ENCODE measurements at regions not wholly inside any gene's neighbourhood (a gene's known extent, or its start where the extent isn't known, plus 50 kb on each side); places are given as distances from the start of the nearest gene placed in this dataset.

DNA sequence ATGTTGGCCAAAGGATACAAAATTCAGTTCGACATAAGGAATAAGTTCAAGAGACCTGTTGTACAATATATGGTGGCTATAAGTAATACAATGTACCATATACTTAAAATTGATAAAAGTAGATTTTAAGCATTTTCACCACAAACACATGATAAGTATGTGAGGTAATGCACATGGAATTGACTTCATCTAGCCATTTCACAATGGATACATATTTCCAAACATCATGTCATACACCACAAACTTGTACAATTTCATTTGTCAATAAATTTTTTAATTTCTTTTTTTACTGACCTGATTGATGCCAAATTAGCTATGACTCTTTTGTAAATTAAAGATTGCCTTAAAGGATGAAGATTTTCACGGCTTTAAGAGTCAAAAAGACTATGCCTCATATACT is 103.1 kb upstream of the VCX2 start:
- Histone ChIP-seq H3K36me3 (replicated peaks; ENCODE audit: insufficient read depth, low read depth) (no peaks in the 10 kb centered on the region), H3K27me3 (no peaks in the 10 kb centered on the region), H4K20me1 (ENCODE audit: insufficient read depth, poor library complexity, severe bottlenecking) (no peaks in the 10 kb centered on the region), H3K9me2 (replicated peaks; ENCODE audit: insufficient read depth) (no peaks in the 10 kb centered on the region), H2AFZ (no peak overlapping the region), H3K4me3 (no peak overlapping the region), H3K79me2 (no peaks in the 10 kb centered on the region), H3K27ac (no peak overlapping the region), H3K4me1 (ENCODE audit: insufficient read depth) (no peaks in the 10 kb centered on the region), H3K9me3 (ENCODE audit: low read depth) (no peaks in the 10 kb centered on the region), H3K4me2 (no peak overlapping the region)
- 54% methylated on average over 2 of the region's 2 CpGs for WGBS (ENCODE audit: low lambda C conversion rate, missing lambda C conversion rate)
- no peak for DNase-seq (ENCODE audit: low spot score)
- TF ChIP-seq, protein P1, sequence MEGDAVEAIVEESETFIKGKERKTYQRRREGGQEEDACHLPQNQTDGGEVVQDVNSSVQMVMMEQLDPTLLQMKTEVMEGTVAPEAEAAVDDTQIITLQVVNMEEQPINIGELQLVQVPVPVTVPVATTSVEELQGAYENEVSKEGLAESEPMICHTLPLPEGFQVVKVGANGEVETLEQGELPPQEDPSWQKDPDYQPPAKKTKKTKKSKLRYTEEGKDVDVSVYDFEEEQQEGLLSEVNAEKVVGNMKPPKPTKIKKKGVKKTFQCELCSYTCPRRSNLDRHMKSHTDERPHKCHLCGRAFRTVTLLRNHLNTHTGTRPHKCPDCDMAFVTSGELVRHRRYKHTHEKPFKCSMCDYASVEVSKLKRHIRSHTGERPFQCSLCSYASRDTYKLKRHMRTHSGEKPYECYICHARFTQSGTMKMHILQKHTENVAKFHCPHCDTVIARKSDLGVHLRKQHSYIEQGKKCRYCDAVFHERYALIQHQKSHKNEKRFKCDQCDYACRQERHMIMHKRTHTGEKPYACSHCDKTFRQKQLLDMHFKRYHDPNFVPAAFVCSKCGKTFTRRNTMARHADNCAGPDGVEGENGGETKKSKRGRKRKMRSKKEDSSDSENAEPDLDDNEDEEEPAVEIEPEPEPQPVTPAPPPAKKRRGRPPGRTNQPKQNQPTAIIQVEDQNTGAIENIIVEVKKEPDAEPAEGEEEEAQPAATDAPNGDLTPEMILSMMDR (IDR thresholded peaks at IDR 0.05; ENCODE audit: poor library complexity): no peak
- no peak for TF ChIP-seq EZH2 (IDR thresholded peaks at IDR 0.05; ENCODE audit: borderline replicate concordance)
- TF ChIP-seq EZH2phosphoT487 (IDR thresholded peaks at IDR 0.05; ENCODE audit: low read depth, severe bottlenecking, unreplicated experiment): no peak

DNA sequence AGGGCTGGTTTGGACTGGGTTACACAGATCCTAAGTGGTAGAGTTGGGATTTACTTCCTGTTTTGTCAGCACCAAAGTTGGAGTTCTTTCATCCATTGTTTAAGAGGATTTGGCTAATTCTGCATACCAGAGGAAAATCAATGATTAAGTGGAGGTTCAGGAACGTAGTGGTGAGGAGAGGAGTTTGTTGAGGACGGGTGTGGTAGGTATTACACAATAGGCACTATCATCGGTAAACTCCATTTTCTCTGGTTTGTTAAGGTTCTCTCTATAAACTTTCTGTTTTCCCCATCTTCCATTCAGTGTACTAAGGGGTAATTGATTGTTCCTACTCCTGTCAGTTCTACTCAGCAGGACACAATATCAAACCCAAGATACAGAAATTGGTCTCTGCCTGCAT is 107.5 kb upstream of the VCX2 start:
- Histone ChIP-seq H3K79me2 (no peaks in the 10 kb centered on the region), H3K4me2 (no peak overlapping the region), H2AFZ (no peak overlapping the region), H3K36me3 (replicated peaks; ENCODE audit: insufficient read depth, low read depth) (no peaks in the 10 kb centered on the region), H4K20me1 (ENCODE audit: insufficient read depth, poor library complexity, severe bottlenecking) (no peaks in the 10 kb centered on the region), H3K9me2 (replicated peaks; ENCODE audit: insufficient read depth) (no peaks in the 10 kb centered on the region), H3K27ac (no peak overlapping the region), H3K4me1 (ENCODE audit: insufficient read depth) (no peaks in the 10 kb centered on the region), H3K27me3 (no peaks in the 10 kb centered on the region), H3K4me3 (no peak overlapping the region), H3K9me3 (ENCODE audit: low read depth) (no peaks in the 10 kb centered on the region)
- no peak for DNase-seq (ENCODE audit: low spot score)
- TF ChIP-seq, protein P1 (IDR thresholded peaks at IDR 0.05; ENCODE audit: poor library complexity): no peak
- TF ChIP-seq EZH2phosphoT487 (IDR thresholded peaks at IDR 0.05; ENCODE audit: low read depth, severe bottlenecking, unreplicated experiment) (no peak), EZH2 (IDR thresholded peaks at IDR 0.05; ENCODE audit: borderline replicate concordance) (no peak)
- 50% methylated on average over 3 of the region's 3 CpGs for WGBS (ENCODE audit: low lambda C conversion rate, missing lambda C conversion rate)

DNA sequence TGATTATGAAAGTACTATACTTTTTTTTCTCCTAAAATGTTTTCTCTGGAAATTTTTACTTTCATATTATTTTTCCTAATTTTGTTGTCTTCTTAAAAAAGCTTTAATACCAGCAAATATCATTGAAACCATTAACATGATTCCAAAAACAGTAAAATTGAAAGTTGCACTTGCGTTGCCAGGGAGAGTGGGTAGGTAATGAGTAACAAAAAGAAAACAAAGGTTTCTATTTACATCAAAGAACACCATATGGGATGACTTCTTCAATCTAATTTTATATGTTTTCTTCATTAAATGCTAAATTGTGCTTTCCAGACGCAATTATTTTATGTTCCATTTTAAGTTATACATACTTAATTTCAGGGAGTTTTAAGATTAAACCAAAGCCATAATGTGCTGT is 108.3 kb upstream of the VCX2 start:
- H2AFZ ChIP-seq: no peak overlapping the region
- H3K9me2 ChIP-seq (replicated peaks; ENCODE audit: insufficient read depth): no peaks in the 10 kb centered on the region
- no peak overlapping the region for H3K27ac ChIP-seq
- H3K36me3 ChIP-seq (replicated peaks; ENCODE audit: insufficient read depth, low read depth): no peaks in the 10 kb centered on the region
- no peak for TF ChIP-seq EZH2phosphoT487 (IDR thresholded peaks at IDR 0.05; ENCODE audit: low read depth, severe bottlenecking, unreplicated experiment)
- TF ChIP-seq, protein P1 (IDR thresholded peaks at IDR 0.05; ENCODE audit: poor library complexity): no peak
- TF ChIP-seq EZH2 (IDR thresholded peaks at IDR 0.05; ENCODE audit: borderline replicate concordance): no peak
- H3K4me3 ChIP-seq: no peak overlapping the region
- no peaks in the 10 kb centered on the region for H3K27me3 ChIP-seq
- no peaks in the 10 kb centered on the region for H3K4me1 ChIP-seq (ENCODE audit: insufficient read depth)
- H4K20me1 ChIP-seq (ENCODE audit: insufficient read depth, poor library complexity, severe bottlenecking): no peaks in the 10 kb centered on the region
- no peaks in the 10 kb centered on the region for H3K79me2 ChIP-seq
- H3K9me3 ChIP-seq (ENCODE audit: low read depth): no peaks in the 10 kb centered on the region
- H3K4me2 ChIP-seq: no peak overlapping the region
- 73% methylated on average over 2 of the region's 2 CpGs for WGBS (ENCODE audit: low lambda C conversion rate, missing lambda C conversion rate)
- DNase-seq (ENCODE audit: low spot score): no peak

DNA sequence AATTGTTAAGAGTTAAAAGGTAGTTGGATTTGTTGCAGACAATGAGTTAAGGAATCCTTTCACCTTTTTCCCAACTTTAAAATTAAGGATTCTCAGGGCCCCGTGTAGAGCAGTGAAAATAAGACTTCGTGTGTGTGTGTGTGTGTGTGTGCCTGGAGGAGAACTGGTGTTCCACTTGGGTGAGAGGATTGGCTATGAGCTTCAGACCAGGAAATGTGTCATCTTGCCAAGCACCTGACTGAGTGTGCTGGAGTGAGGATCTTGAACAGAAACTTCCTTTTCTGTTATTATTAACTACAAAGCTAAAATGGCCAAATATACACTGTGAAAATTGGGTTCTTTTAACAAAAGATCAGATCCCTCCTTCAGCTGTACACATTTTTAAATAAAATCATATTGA is 113.1 kb upstream of the VCX2 start:
- H3K9me3 ChIP-seq (ENCODE audit: low read depth): no peaks in the 10 kb centered on the region
- H3K79me2 ChIP-seq: no peaks in the 10 kb centered on the region
- H3K27ac ChIP-seq: no peak overlapping the region
- no peak for DNase-seq (ENCODE audit: low spot score)
- H3K27me3 ChIP-seq: no peaks in the 10 kb centered on the region
- no peak overlapping the region for H3K4me2 ChIP-seq
- H3K9me2 ChIP-seq (replicated peaks; ENCODE audit: insufficient read depth): no peaks in the 10 kb centered on the region
- no peaks in the 10 kb centered on the region for H3K36me3 ChIP-seq (replicated peaks; ENCODE audit: insufficient read depth, low read depth)
- TF ChIP-seq EZH2phosphoT487 (IDR thresholded peaks at IDR 0.05; ENCODE audit: low read depth, severe bottlenecking, unreplicated experiment): no peak
- no peak for TF ChIP-seq EZH2 (IDR thresholded peaks at IDR 0.05; ENCODE audit: borderline replicate concordance)
- TF ChIP-seq, protein P1 (IDR thresholded peaks at IDR 0.05; ENCODE audit: poor library complexity): no peak
- no peak overlapping the region for H3K4me3 ChIP-seq
- H2AFZ ChIP-seq: no peak overlapping the region
- 50% methylated on average over 2 of the region's 2 CpGs for WGBS (ENCODE audit: low lambda C conversion rate, missing lambda C conversion rate)
- H3K4me1 ChIP-seq (ENCODE audit: insufficient read depth): no peaks in the 10 kb centered on the region
- no peaks in the 10 kb centered on the region for H4K20me1 ChIP-seq (ENCODE audit: insufficient read depth, poor library complexity, severe bottlenecking)
